Neural cell (in vitro differentiated cells): ENCODE measurements at regions not wholly inside any gene's neighbourhood (a gene's known extent, or its start where the extent isn't known, plus 50 kb on each side); places are given as distances from the start of the nearest gene placed in this dataset.

ENCODE experiments used
- H2AFZ ChIP-seq: fragments of 200-600, 300-800 bp; sonication (generic), shearing (Covaris generic); 2 replicates; pipeline ENCODE4 v1.6.0; 2014; ENCODE audit warnings: low read depth, mild to moderate bottlenecking, antibody characterized with exemption, low read length, moderate library complexity
- H3F3A ChIP-seq: fragments of 200-600 bp; shearing (Covaris generic); 2 replicates; pipeline ENCODE4 v1.6.1; 2016; ENCODE audit warnings: mild to moderate bottlenecking, moderate library complexity, mixed read lengths, antibody characterized with exemption, low read length; ENCODE audit not compliant: insufficient read depth, poor library complexity, severe bottlenecking
- H3K27ac ChIP-seq: fragments of 200-600, 300-800 bp; sonication (generic), shearing (Covaris generic); 2 replicates; pipeline ENCODE4 v1.5.1; 2014; ENCODE audit warnings: mild to moderate bottlenecking, low read length, moderate library complexity
- H3K27me3 ChIP-seq: fragments of 300-800, 200-600 bp; sonication (generic), shearing (Covaris generic); 2 replicates; pipeline ENCODE4 v1.6.0; 2014; ENCODE audit warnings: mild to moderate bottlenecking, low read depth, low read length, moderate library complexity; ENCODE audit not compliant: insufficient read depth
- H3K36me3 ChIP-seq: fragments of 300-800, 200-600 bp; sonication (generic), shearing (Covaris generic); 2 replicates; pipeline ENCODE4 v1.5.1; 2014; ENCODE audit warnings: mild to moderate bottlenecking, antibody characterized with exemption, low read length, moderate library complexity; ENCODE audit not compliant: insufficient read depth
- H3K4me2 ChIP-seq: fragments of 300-800, 200-600 bp; sonication (generic), shearing (Covaris generic); 2 replicates; pipeline ENCODE4 v1.6.0; 2014; ENCODE audit warnings: mild to moderate bottlenecking, low read length
- H3K4me3 ChIP-seq: fragments of 300-800, 200-600 bp; sonication (generic), shearing (Covaris generic); 2 replicates; pipeline ENCODE4 v1.5.1; 2014; ENCODE audit warnings: mild to moderate bottlenecking, low read length, moderate library complexity
- H3K79me2 ChIP-seq: fragments of 200-600 bp; shearing (Covaris generic); replicated peaks from 2 replicates; pipeline ENCODE4 v1.6.0; 2014; ENCODE audit warnings: mild to moderate bottlenecking, low read length, moderate library complexity; ENCODE audit not compliant: insufficient read depth
- H3K9ac ChIP-seq: fragments of 300-800, 200-600 bp; sonication (generic), shearing (Covaris generic); 2 replicates; pipeline ENCODE4 v1.6.1; 2016; ENCODE audit warnings: mild to moderate bottlenecking, low read length, mixed read lengths
- H3K9me2 ChIP-seq: fragments of 200-600 bp; shearing (Covaris generic); 2 replicates; pipeline ENCODE4 v1.6.1; 2016; ENCODE audit warnings: mild to moderate bottlenecking, low read length, mixed read lengths; ENCODE audit not compliant: insufficient read depth
- H3K9me3 ChIP-seq: fragments of 200-600, 300-800 bp; sonication (generic), shearing (Covaris generic); 2 replicates; pipeline ENCODE4 v1.6.1; 2016; ENCODE audit warnings: mild to moderate bottlenecking, mixed run types, low read length, moderate library complexity, mixed read lengths
- H4K20me1 ChIP-seq: fragments of 200-600 bp; shearing (Covaris generic); 2 replicates; pipeline ENCODE4 v1.6.1; 2016; ENCODE audit warnings: mild to moderate bottlenecking, mixed run types; ENCODE audit not compliant: insufficient read depth
- EP300 ChIP-seq: fragments of 450-650 bp; conservative IDR thresholded peaks from 2 replicates; pipeline ENCODE4 v1.6.1; 2014; ENCODE audit warnings: antibody characterized with exemption, mild to moderate bottlenecking, moderate library complexity; ENCODE audit not compliant: poor library complexity, severe bottlenecking
- EZH2 ChIP-seq: fragments of 200-600, 300-800 bp; shearing (Covaris generic), sonication (generic); IDR thresholded peaks from 2 replicates; pipeline ENCODE4 v1.6.1; 2014; ENCODE audit warnings: antibody characterized with exemption, low read length, borderline replicate concordance, mild to moderate bottlenecking; ENCODE audit not compliant: insufficient read depth, poor library complexity, severe bottlenecking
- MXI1 ChIP-seq: fragments of 450-650 bp; conservative IDR thresholded peaks from 2 replicates; pipeline ENCODE4 v1.6.1; 2014; ENCODE audit warnings: antibody characterized with exemption, mild to moderate bottlenecking; ENCODE audit not compliant: poor library complexity, severe bottlenecking
- POLR2AphosphoS5 ChIP-seq: IDR thresholded peaks from 2 replicates; pipeline ENCODE4 v1.6.1; 2012
- RAD21 ChIP-seq: fragments of 450-650 bp; conservative IDR thresholded peaks from 2 replicates; pipeline ENCODE4 v1.6.1; 2014; ENCODE audit warnings: antibody characterized with exemption, mild to moderate bottlenecking, moderate library complexity
- SMC3 ChIP-seq: fragments of 450-650 bp; conservative IDR thresholded peaks from 2 replicates; pipeline ENCODE4 v1.6.1; 2014; ENCODE audit warnings: antibody characterized with exemption, mild to moderate bottlenecking, moderate library complexity; ENCODE audit not compliant: poor library complexity
- TAF1 ChIP-seq: IDR thresholded peaks from 2 replicates; pipeline ENCODE4 v1.6.1; 2012; ENCODE audit warnings: low read depth
- TF ChIP-seq, protein P1 (sequence below): IDR thresholded peaks from 2 replicates; pipeline ENCODE4 v1.6.1; 2012; ENCODE audit warnings: borderline replicate concordance
- TF ChIP-seq, protein P2 (sequence below): fragments of 450-650 bp; IDR thresholded peaks from 2 replicates; pipeline ENCODE4 v1.5.1; 2014; ENCODE audit warnings: antibody characterized with exemption, mild to moderate bottlenecking, moderate library complexity; ENCODE audit not compliant: poor library complexity, severe bottlenecking

- H3K27me3 ChIP-seq, result no peaks in the 10 kb centered on the region
- H3K4me3 ChIP-seq, result no peak overlapping the region
- H3K9ac ChIP-seq, result no peak overlapping the region
- no peaks in the 10 kb centered on the region for H3F3A ChIP-seq
- H3K79me2 ChIP-seq, result no peaks in the 10 kb centered on the region
- no peak overlapping the region for H2AFZ ChIP-seq
- no peaks in the 10 kb centered on the region for H4K20me1 ChIP-seq
- H3K36me3 ChIP-seq, result no peaks in the 10 kb centered on the region
- no peak overlapping the region for H3K4me2 ChIP-seq
- no peaks in the 10 kb centered on the region for H3K9me3 ChIP-seq
- H3K27ac ChIP-seq, result no peak overlapping the region
- no peak for TF ChIP-seq TAF1
- TF ChIP-seq, protein P1, sequence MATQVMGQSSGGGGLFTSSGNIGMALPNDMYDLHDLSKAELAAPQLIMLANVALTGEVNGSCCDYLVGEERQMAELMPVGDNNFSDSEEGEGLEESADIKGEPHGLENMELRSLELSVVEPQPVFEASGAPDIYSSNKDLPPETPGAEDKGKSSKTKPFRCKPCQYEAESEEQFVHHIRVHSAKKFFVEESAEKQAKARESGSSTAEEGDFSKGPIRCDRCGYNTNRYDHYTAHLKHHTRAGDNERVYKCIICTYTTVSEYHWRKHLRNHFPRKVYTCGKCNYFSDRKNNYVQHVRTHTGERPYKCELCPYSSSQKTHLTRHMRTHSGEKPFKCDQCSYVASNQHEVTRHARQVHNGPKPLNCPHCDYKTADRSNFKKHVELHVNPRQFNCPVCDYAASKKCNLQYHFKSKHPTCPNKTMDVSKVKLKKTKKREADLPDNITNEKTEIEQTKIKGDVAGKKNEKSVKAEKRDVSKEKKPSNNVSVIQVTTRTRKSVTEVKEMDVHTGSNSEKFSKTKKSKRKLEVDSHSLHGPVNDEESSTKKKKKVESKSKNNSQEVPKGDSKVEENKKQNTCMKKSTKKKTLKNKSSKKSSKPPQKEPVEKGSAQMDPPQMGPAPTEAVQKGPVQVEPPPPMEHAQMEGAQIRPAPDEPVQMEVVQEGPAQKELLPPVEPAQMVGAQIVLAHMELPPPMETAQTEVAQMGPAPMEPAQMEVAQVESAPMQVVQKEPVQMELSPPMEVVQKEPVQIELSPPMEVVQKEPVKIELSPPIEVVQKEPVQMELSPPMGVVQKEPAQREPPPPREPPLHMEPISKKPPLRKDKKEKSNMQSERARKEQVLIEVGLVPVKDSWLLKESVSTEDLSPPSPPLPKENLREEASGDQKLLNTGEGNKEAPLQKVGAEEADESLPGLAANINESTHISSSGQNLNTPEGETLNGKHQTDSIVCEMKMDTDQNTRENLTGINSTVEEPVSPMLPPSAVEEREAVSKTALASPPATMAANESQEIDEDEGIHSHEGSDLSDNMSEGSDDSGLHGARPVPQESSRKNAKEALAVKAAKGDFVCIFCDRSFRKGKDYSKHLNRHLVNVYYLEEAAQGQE, result no peak
- no peak for TF ChIP-seq EP300
- TF ChIP-seq, protein P2, sequence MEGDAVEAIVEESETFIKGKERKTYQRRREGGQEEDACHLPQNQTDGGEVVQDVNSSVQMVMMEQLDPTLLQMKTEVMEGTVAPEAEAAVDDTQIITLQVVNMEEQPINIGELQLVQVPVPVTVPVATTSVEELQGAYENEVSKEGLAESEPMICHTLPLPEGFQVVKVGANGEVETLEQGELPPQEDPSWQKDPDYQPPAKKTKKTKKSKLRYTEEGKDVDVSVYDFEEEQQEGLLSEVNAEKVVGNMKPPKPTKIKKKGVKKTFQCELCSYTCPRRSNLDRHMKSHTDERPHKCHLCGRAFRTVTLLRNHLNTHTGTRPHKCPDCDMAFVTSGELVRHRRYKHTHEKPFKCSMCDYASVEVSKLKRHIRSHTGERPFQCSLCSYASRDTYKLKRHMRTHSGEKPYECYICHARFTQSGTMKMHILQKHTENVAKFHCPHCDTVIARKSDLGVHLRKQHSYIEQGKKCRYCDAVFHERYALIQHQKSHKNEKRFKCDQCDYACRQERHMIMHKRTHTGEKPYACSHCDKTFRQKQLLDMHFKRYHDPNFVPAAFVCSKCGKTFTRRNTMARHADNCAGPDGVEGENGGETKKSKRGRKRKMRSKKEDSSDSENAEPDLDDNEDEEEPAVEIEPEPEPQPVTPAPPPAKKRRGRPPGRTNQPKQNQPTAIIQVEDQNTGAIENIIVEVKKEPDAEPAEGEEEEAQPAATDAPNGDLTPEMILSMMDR, result no peak
- TF ChIP-seq POLR2AphosphoS5, result no peak
- TF ChIP-seq RAD21, result no peak
- H3K9me2 ChIP-seq, result no peaks in the 10 kb centered on the region
Measured at GRCh38 chr11:91170711-91171110, 947.9 kb upstream of the CHORDC1 start.

DNA sequence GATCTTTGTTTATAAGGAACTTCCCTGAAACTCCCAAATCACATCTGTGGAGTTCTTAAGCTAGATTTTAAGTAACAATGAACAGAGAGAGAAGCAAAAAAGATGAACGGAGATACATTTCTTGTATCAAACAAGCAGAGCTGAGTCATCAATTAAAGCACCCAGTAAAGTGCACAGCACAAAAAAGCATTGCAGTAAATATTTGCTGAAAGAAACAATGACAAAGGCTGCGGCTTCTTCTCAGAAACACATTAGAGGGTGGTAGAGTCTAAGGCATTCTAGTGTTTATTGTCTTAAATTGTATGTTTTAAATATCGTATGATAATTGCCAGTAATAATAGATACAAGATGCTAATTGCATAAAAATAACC, 941.6 kb upstream of the CHORDC1 start:
- Histone ChIP-seq H3K9me2 (no peaks in the 10 kb centered on the region), H3K27me3 (no peaks in the 10 kb centered on the region), H4K20me1 (no peaks in the 10 kb centered on the region), H3K9ac (no peak overlapping the region), H3K36me3 (no peaks in the 10 kb centered on the region), H3K4me2 (no peak overlapping the region), H3F3A (no peaks in the 10 kb centered on the region), H2AFZ (no peak overlapping the region), H3K79me2 (no peaks in the 10 kb centered on the region), H3K9me3 (no peaks in the 10 kb centered on the region), H3K27ac (no peak overlapping the region), H3K4me3 (no peak overlapping the region)
- TF ChIP-seq EZH2 (no peak), TAF1 (no peak), MXI1 (no peak), POLR2AphosphoS5 (no peak), RAD21 (no peak), SMC3 (no peak), EP300 (no peak)
- TF ChIP-seq, protein P1, result no peak
- TF ChIP-seq, protein P2, result no peak
